T-helper 1 cell treated with Interleukin-12 subunit alpha and Interleukin-12 subunit beta and Interleukin-4 antibody, amounts not matched to agents 30 μg/mL and 1 μg/mL, for 36 hours (primary cell): ENCODE measurements at regions not wholly inside any gene's neighbourhood (a gene's known extent, or its start where the extent isn't known, plus 50 kb on each side); places are given as distances from the start of the nearest gene placed in this dataset.

Source experiments
- H3K27ac Mint-ChIP-seq: one replicate; pipeline ENCODE4 v1.8.0; 2021; ENCODE audit warnings: mild to moderate bottlenecking, mixed read lengths
- H3K27me3 Mint-ChIP-seq: one replicate; pipeline ENCODE4 v1.8.0; 2021; ENCODE audit warnings: low read depth, mixed read lengths
- H3K36me3 Mint-ChIP-seq: one replicate; pipeline ENCODE4 v1.8.0; 2021; ENCODE audit warnings: low read depth, mixed read lengths
- H3K4me1 Mint-ChIP-seq: one replicate; pipeline ENCODE4 v1.8.0; 2021; ENCODE audit warnings: low read depth, mixed read lengths
- H3K4me3 Mint-ChIP-seq: one replicate; pipeline ENCODE4 v1.8.0; 2021; ENCODE audit warnings: mild to moderate bottlenecking, moderate library complexity, mixed read lengths
- H3K9me3 Mint-ChIP-seq: one replicate; pipeline ENCODE4 v1.8.0; 2021; ENCODE audit warnings: mixed read lengths

GRCh38 chr3:34351882-34352777, 553.7 kb downstream of the PDCD6IP start:
- H3K27me3 Mint-ChIP-seq = no peaks in the 10 kb centered on the region
- H3K9me3 Mint-ChIP-seq = no peaks in the 10 kb centered on the region
- H3K4me3 Mint-ChIP-seq = no peak overlapping the region
- H3K36me3 Mint-ChIP-seq = no peaks in the 10 kb centered on the region
- H3K27ac Mint-ChIP-seq = no peak overlapping the region
- no peaks in the 10 kb centered on the region for H3K4me1 Mint-ChIP-seq

- Mint-ChIP-seq H3K27ac (no peak overlapping the region), H3K4me1 (no peaks in the 10 kb centered on the region), H3K36me3 (no peaks in the 10 kb centered on the region), H3K4me3 (no peak overlapping the region), H3K27me3 (no peaks in the 10 kb centered on the region), H3K9me3 (no peaks in the 10 kb centered on the region)
Observed at GRCh38 chr3:34352778-34353331, 554.4 kb downstream of the PDCD6IP start.

- Mint-ChIP-seq H3K9me3 (no peaks in the 10 kb centered on the region), H3K36me3 (no peaks in the 10 kb centered on the region), H3K4me3 (no peak overlapping the region), H3K27ac (no peak overlapping the region), H3K27me3 (no peaks in the 10 kb centered on the region), H3K4me1 (peaks cover 5% of the 10 kb centered on the region)
Observed at GRCh38 chr3:34357461-34357860, 559.0 kb downstream of the PDCD6IP start.

GRCh38 chr3:34359064-34359463, 560.6 kb downstream of the PDCD6IP start:
- no peaks in the 10 kb centered on the region for H3K27me3 Mint-ChIP-seq
- no peak overlapping the region for H3K27ac Mint-ChIP-seq

GRCh38 chr3:34360713-34361112, 562.3 kb downstream of the PDCD6IP start:
- Mint-ChIP-seq H3K27ac (no peak overlapping the region), H3K9me3 (no peaks in the 10 kb centered on the region), H3K4me3 (no peak overlapping the region), H3K4me1 (peaks cover 5% of the 10 kb centered on the region), H3K36me3 (no peaks in the 10 kb centered on the region), H3K27me3 (no peaks in the 10 kb centered on the region)

More at GRCh38 chr3:34359064-34359463, 560.6 kb downstream of the PDCD6IP start:
- Mint-ChIP-seq H3K4me3 (no peak overlapping the region), H3K9me3 (no peaks in the 10 kb centered on the region), H3K36me3 (no peaks in the 10 kb centered on the region), H3K4me1 (peaks cover 5% of the 10 kb centered on the region)

- no peak overlapping the region for H3K4me3 Mint-ChIP-seq
Observed at GRCh38 chr3:34361921-34362320, 563.5 kb downstream of the PDCD6IP start.

GRCh38 chr3:34362910-34363309, 564.5 kb downstream of the PDCD6IP start:
- no peaks in the 10 kb centered on the region for H3K9me3 Mint-ChIP-seq
- H3K36me3 Mint-ChIP-seq = no peaks in the 10 kb centered on the region
- H3K4me3 Mint-ChIP-seq = no peak overlapping the region
- H3K4me1 Mint-ChIP-seq = peaks cover 5% of the 10 kb centered on the region
- no peak overlapping the region for H3K27ac Mint-ChIP-seq
- no peaks in the 10 kb centered on the region for H3K27me3 Mint-ChIP-seq

More at GRCh38 chr3:34361921-34362320, 563.5 kb downstream of the PDCD6IP start:
- no peaks in the 10 kb centered on the region for H3K36me3 Mint-ChIP-seq
- peaks cover 5% of the 10 kb centered on the region for H3K4me1 Mint-ChIP-seq
- H3K27ac Mint-ChIP-seq = no peak overlapping the region
- no peaks in the 10 kb centered on the region for H3K9me3 Mint-ChIP-seq
- no peaks in the 10 kb centered on the region for H3K27me3 Mint-ChIP-seq

GRCh38 chr3:34363881-34364280, 565.5 kb downstream of the PDCD6IP start:
- Mint-ChIP-seq H3K27me3 (no peaks in the 10 kb centered on the region), H3K4me3 (no peak overlapping the region), H3K9me3 (no peaks in the 10 kb centered on the region), H3K27ac (no peak overlapping the region), H3K36me3 (no peaks in the 10 kb centered on the region), H3K4me1 (peaks cover 5% of the 10 kb centered on the region)

GRCh38 chr3:34364335-34364734, 565.9 kb downstream of the PDCD6IP start:
- H3K4me1 Mint-ChIP-seq = peaks cover 5% of the 10 kb centered on the region
- H3K27me3 Mint-ChIP-seq = no peaks in the 10 kb centered on the region
- no peak overlapping the region for H3K27ac Mint-ChIP-seq
- no peak overlapping the region for H3K4me3 Mint-ChIP-seq
- no peaks in the 10 kb centered on the region for H3K36me3 Mint-ChIP-seq
- H3K9me3 Mint-ChIP-seq = no peaks in the 10 kb centered on the region

GRCh38 chr3:34365231-34365630, 566.8 kb downstream of the PDCD6IP start:
- H3K4me3 Mint-ChIP-seq = no peak overlapping the region
- peaks cover 5% of the 10 kb centered on the region for H3K4me1 Mint-ChIP-seq
- no peaks in the 10 kb centered on the region for H3K27me3 Mint-ChIP-seq
- H3K27ac Mint-ChIP-seq = no peak overlapping the region
- H3K9me3 Mint-ChIP-seq = no peaks in the 10 kb centered on the region
- H3K36me3 Mint-ChIP-seq = no peaks in the 10 kb centered on the region

GRCh38 chr3:34365771-34366170, 567.3 kb downstream of the PDCD6IP start:
- Mint-ChIP-seq H3K4me1 (peaks cover 5% of the 10 kb centered on the region), H3K27ac (no peak overlapping the region), H3K36me3 (no peaks in the 10 kb centered on the region), H3K9me3 (no peaks in the 10 kb centered on the region), H3K27me3 (no peaks in the 10 kb centered on the region), H3K4me3 (no peak overlapping the region)

GRCh38 chr3:34367521-34367920, 569.1 kb downstream of the PDCD6IP start:
- H3K27ac Mint-ChIP-seq = no peak overlapping the region
- H3K27me3 Mint-ChIP-seq = no peaks in the 10 kb centered on the region
- H3K36me3 Mint-ChIP-seq = no peaks in the 10 kb centered on the region
- no peaks in the 10 kb centered on the region for H3K4me1 Mint-ChIP-seq
- H3K4me3 Mint-ChIP-seq = no peak overlapping the region
- H3K9me3 Mint-ChIP-seq = no peaks in the 10 kb centered on the region

GRCh38 chr3:34374521-34374920, 576.1 kb downstream of the PDCD6IP start:
- H3K36me3 Mint-ChIP-seq = no peaks in the 10 kb centered on the region
- no peaks in the 10 kb centered on the region for H3K4me1 Mint-ChIP-seq
- no peaks in the 10 kb centered on the region for H3K27me3 Mint-ChIP-seq
- no peaks in the 10 kb centered on the region for H3K9me3 Mint-ChIP-seq
- no peak overlapping the region for H3K4me3 Mint-ChIP-seq
- no peak overlapping the region for H3K27ac Mint-ChIP-seq

GRCh38 chr3:34376691-34377090, 578.3 kb downstream of the PDCD6IP start:
- H3K4me1 Mint-ChIP-seq = no peaks in the 10 kb centered on the region

GRCh38 chr3:34377961-34378360, 579.5 kb downstream of the PDCD6IP start:
- Mint-ChIP-seq H3K36me3 (no peaks in the 10 kb centered on the region), H3K4me3 (no peak overlapping the region), H3K4me1 (no peaks in the 10 kb centered on the region), H3K27ac (no peak overlapping the region), H3K27me3 (no peaks in the 10 kb centered on the region), H3K9me3 (no peaks in the 10 kb centered on the region)

More at GRCh38 chr3:34376691-34377090, 578.3 kb downstream of the PDCD6IP start:
- H3K27me3 Mint-ChIP-seq = no peaks in the 10 kb centered on the region
- H3K9me3 Mint-ChIP-seq = no peaks in the 10 kb centered on the region
- no peaks in the 10 kb centered on the region for H3K36me3 Mint-ChIP-seq
- no peak overlapping the region for H3K4me3 Mint-ChIP-seq
- H3K27ac Mint-ChIP-seq = no peak overlapping the region
